ENCODE measurements at regions not wholly inside any gene's neighbourhood (a gene's known extent, or its start where the extent isn't known, plus 50 kb on each side); places are given as distances from the start of the nearest gene placed in this dataset.

DNA sequence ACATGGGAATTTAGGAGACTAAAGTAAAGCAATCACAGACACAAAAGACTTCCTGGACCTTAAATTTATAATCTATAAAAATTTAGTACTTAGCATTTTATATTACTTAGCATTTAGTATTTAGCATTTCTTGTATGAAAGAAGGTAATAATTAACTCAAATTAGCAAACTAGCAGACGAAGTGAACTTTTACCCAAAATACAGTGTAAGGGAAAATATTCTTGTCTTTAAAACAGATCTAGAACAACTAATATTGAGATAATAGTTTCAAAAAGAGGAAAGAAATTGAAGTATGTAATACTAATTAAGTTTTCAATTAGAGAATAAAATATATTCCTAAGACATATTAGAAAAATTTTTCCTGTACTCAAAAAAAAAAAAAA lies 134.5 kb upstream of the ZNF804A start:
- TF ChIP-seq, protein P1, sequence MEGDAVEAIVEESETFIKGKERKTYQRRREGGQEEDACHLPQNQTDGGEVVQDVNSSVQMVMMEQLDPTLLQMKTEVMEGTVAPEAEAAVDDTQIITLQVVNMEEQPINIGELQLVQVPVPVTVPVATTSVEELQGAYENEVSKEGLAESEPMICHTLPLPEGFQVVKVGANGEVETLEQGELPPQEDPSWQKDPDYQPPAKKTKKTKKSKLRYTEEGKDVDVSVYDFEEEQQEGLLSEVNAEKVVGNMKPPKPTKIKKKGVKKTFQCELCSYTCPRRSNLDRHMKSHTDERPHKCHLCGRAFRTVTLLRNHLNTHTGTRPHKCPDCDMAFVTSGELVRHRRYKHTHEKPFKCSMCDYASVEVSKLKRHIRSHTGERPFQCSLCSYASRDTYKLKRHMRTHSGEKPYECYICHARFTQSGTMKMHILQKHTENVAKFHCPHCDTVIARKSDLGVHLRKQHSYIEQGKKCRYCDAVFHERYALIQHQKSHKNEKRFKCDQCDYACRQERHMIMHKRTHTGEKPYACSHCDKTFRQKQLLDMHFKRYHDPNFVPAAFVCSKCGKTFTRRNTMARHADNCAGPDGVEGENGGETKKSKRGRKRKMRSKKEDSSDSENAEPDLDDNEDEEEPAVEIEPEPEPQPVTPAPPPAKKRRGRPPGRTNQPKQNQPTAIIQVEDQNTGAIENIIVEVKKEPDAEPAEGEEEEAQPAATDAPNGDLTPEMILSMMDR (optimal IDR thresholded peaks at IDR 0.05 in 1 of 3, IDR thresholded peaks at IDR 0.05 in 1 of 3, conservative IDR thresholded peaks at IDR 0.05 in 1 of 3; ENCODE audit: extremely low read depth in 1 of 3, insufficient read depth in 2 of 3, low read length in 3 of 3) = no peak
- no peak for TF ChIP-seq EZH2 (IDR thresholded peaks at IDR 0.05; ENCODE audit: low read length)

All from keratinocyte (primary cell).